Pulmonary artery endothelial cell (primary cell): ENCODE measurements at regions not wholly inside any gene's neighbourhood (a gene's known extent, or its start where the extent isn't known, plus 50 kb on each side); places are given as distances from the start of the nearest gene placed in this dataset.

ENCODE experiments used
- DNase-seq: peaks from one replicate; pipeline ENCODE4 v3.0.0-alpha.2; 2011; ENCODE audit warnings: low read depth, low spot score

GRCh38 chr9:96089452-96090085 lies 212.4 kb downstream of the HSD17B3 start:
- DNase-seq = no peak

DNA sequence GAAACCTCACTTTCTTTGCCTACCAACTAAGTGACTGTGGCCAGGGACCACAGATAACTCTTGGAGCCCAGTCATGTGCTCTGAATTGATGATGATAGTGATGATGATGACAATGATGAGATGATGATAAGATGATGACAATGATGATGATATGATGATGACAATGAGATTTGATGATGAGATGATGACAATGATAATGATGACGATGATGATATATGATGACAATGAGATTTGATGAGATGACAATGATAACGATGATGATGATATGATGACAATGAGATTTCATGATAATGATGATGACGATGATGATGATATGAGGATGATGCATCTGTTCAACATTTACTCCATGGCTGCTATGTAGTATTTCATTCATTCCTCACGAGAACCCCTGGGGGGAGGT lies 213.0 kb downstream of the ERCC6L2 start:
- DNase-seq = no peak

- DNase-seq = no peak
Observed at GRCh38 chr9:96087669-96088299, 212.3 kb downstream of the ERCC6L2 start.

GRCh38 chr9:96086936-96087571 lies 211.6 kb downstream of the ERCC6L2 start:
- no peak for DNase-seq

GRCh38 chr9:96085491-96086143 lies 210.1 kb downstream of the ERCC6L2 start:
- DNase-seq = no peak

- DNase-seq = no peak
Observed at GRCh38 chr9:96084331-96084734, 208.8 kb downstream of the ERCC6L2 start.

GRCh38 chr9:96082516-96083232 lies 207.2 kb downstream of the ERCC6L2 start:
- DNase-seq = no peak

DNA sequence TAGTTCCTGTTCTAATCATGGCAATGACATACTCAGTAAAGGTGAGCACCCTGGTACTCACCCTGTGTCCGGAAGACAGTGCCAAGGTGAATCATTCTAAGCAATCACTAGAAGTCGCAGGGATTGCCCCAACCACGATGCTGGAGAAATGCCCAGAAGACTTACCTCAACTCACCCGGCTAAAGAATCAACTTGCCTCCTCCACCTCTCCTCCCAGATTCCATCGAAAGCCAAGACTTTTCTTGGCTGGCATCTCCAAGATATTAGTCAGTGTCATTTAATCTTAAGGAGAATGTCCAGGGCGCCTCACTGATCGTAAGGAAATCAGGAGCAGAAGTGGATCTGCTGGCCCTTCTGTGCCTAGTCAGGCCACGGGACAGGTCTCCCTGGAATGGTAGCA lies 204.9 kb downstream of the ERCC6L2 start:
- DNase-seq = no peak

- DNase-seq = no peak
Observed at GRCh38 chr9:96079779-96080178, 204.3 kb downstream of the ERCC6L2 start.

- DNase-seq = no peak
Observed at GRCh38 chr9:96078897-96079490, 203.5 kb downstream of the ERCC6L2 start.

DNA sequence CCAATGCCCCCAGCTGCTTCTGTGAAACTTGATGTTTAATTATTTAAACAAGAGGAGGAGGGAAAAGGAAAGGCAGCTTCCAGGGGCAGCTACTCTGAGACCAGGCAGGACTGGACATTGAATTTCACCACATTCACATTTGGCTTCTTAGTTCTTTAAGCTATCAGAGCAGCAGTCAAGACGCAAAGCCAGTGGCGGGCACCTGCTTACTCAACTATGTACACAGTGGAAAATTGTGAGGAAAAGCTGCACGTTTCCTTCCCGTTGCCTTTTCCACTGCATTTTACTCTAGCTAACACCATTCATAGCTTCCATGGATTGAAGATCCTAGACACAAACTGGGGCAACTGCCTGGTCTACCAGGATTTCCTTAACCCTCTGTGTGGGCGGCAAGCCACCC lies 200.3 kb downstream of the ERCC6L2 start:
- DNase-seq = no peak

GRCh38 chr9:96075111-96075510 lies 199.6 kb downstream of the ERCC6L2 start:
- no peak for DNase-seq

GRCh38 chr9:96073531-96074480 lies 198.3 kb downstream of the ERCC6L2 start:
- DNase-seq = no peak

- no peak for DNase-seq
Observed at GRCh38 chr9:96072930-96073329, 197.4 kb downstream of the ERCC6L2 start.

GRCh38 chr9:96071815-96072124 lies 196.3 kb downstream of the ERCC6L2 start:
- no peak for DNase-seq

GRCh38 chr9:96071076-96071814 lies 195.8 kb downstream of the ERCC6L2 start:
- DNase-seq = no peak

DNA sequence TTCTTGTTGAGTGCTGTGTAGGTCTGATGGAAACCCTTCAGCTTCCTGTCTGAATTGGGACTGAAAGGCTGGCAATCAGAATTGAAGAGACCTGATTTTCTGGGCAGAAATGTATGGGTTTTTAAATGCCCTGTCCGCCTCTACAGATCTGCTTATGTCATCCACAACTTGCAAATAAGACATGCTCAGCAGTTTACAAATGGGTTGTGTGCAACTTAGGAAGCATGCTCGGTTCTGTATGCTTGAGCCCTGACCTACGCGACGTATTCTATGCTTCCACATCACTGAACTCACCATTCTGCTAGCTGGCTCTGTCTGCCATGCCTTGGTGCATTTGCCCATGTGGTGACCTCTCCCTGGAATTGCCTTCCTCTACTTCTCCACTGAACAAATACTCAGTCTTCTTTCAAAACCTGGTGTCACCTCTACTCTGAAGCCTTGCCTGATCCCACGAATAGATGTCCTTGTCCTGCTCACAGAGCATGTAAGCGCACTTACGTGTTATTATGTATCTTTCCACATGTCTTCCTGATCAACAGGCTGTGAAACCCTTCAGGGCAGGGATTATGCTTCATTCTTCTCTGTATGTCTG lies 194.2 kb downstream of the ERCC6L2 start:
- DNase-seq = no peak

GRCh38 chr9:96068511-96068910 lies 193.0 kb downstream of the ERCC6L2 start:
- no peak for DNase-seq

GRCh38 chr9:96067600-96067999 lies 192.1 kb downstream of the ERCC6L2 start:
- DNase-seq = no peak
